GM23248 (cell line): ENCODE measurements at regions not wholly inside any gene's neighbourhood (a gene's known extent, or its start where the extent isn't known, plus 50 kb on each side); places are given as distances from the start of the nearest gene placed in this dataset.

Experiments used
- DNase-seq: peaks from one replicate; pipeline ENCODE4 v3.0.0-alpha.2; 2015
- H2AFZ ChIP-seq: fragments of 200-600 bp; sonication (generic); 2 replicates; pipeline ENCODE4 v1.6.1; 2016; ENCODE audit warnings: antibody characterized with exemption
- H3F3A ChIP-seq: fragments of 200-600 bp; sonication (generic); 2 replicates; pipeline ENCODE4 v1.6.1; 2016; ENCODE audit warnings: mild to moderate bottlenecking, antibody characterized with exemption, mixed run types; ENCODE audit not compliant: insufficient read depth
- H3K27ac ChIP-seq: fragments of 200-600 bp; sonication (generic); 2 replicates; pipeline ENCODE4 v1.5.1; 2016; ENCODE audit warnings: mild to moderate bottlenecking
- H3K27me3 ChIP-seq: fragments of 200-600 bp; sonication (generic); replicated peaks from 2 replicates; pipeline ENCODE4 v1.6.1; 2016; ENCODE audit warnings: mild to moderate bottlenecking; ENCODE audit not compliant: insufficient read depth
- H3K36me3 ChIP-seq: fragments of 200-600 bp; sonication (generic); 2 replicates; pipeline ENCODE4 v1.6.1; 2016; ENCODE audit warnings: low read depth, mild to moderate bottlenecking
- H3K4me1 ChIP-seq: fragments of 200-600 bp; sonication (generic); 2 replicates; pipeline ENCODE4 v1.6.1; 2016; ENCODE audit warnings: mild to moderate bottlenecking; ENCODE audit not compliant: insufficient read depth
- H3K4me2 ChIP-seq: fragments of 200-600 bp; sonication (generic); one replicate; pipeline ENCODE4 v1.6.1; 2016; ENCODE audit warnings: mild to moderate bottlenecking; ENCODE audit not compliant: unreplicated experiment
- H3K4me3 ChIP-seq: fragments of 200-600 bp; sonication (generic); 2 replicates; pipeline ENCODE4 v1.5.1; 2016; ENCODE audit warnings: mild to moderate bottlenecking
- H3K79me2 ChIP-seq: fragments of 200-600 bp; sonication (generic); 2 replicates; pipeline ENCODE4 v1.6.1; 2016; ENCODE audit warnings: mild to moderate bottlenecking; ENCODE audit not compliant: insufficient read depth
- H3K9ac ChIP-seq: fragments of 200-600 bp; sonication (generic); 2 replicates; pipeline ENCODE4 v1.6.1; 2016; ENCODE audit warnings: mild to moderate bottlenecking
- H3K9me2 ChIP-seq: fragments of 200-600 bp; sonication (generic); 2 replicates; pipeline ENCODE4 v1.6.1; 2016; ENCODE audit warnings: mixed run types, mild to moderate bottlenecking, moderate library complexity; ENCODE audit not compliant: insufficient read depth
- H3K9me3 ChIP-seq: fragments of 200-600 bp; sonication (generic); one replicate; pipeline ENCODE4 v1.6.1; 2017; ENCODE audit warnings: low read depth
- H4K20me1 ChIP-seq: fragments of 200-600 bp; sonication (generic); 2 replicates; pipeline ENCODE4 v1.6.0; 2016; ENCODE audit not compliant: insufficient read depth
- EZH2 ChIP-seq: fragments of 200-600 bp; sonication (generic); IDR thresholded peaks from 2 replicates; pipeline ENCODE4 v1.6.1; 2018; ENCODE audit warnings: antibody characterized with exemption, mild to moderate bottlenecking; ENCODE audit not compliant: insufficient read depth, poor library complexity, severe bottlenecking
- EZH2phosphoT487 ChIP-seq: fragments of 200-600 bp; sonication (generic); IDR thresholded peaks from 2 replicates; pipeline ENCODE4 v1.6.1; 2018; ENCODE audit warnings: antibody characterized with exemption, moderate library complexity, mild to moderate bottlenecking, low read depth; ENCODE audit not compliant: insufficient read depth
- WGBS, 2 experiments: methylation state at CpG; one replicate each; pipeline ENCODE4 v1.1.6; 2015 to 2017; ENCODE audit warnings: low lambda C conversion rate in 2 of 2, low coverage in 1 of 2; ENCODE audit errors: missing lambda C conversion rate in 2 of 2; 5-methylcytosine and 5-hydroxymethylcytosine counted together
- in situ Hi-C: fragments of 300-500 bp; cut with MboI; formaldehyde crosslinking; loops from 2 replicates; pipeline ENCODE4 v1.15.0; 2020

GRCh38 chr2:12001621-12002020, 255.2 kb downstream of the LPIN1 start:
- H3K4me2 ChIP-seq, result no peak overlapping the region
- no peak overlapping the region for H3K27ac ChIP-seq
- no peaks in the 10 kb centered on the region for H4K20me1 ChIP-seq
- no peak for TF ChIP-seq EZH2
- no peak for TF ChIP-seq EZH2phosphoT487
- in situ Hi-C loops, result no loop called here
- no peaks in the 10 kb centered on the region for H3K36me3 ChIP-seq
- H3K4me1 ChIP-seq, result peaks cover 10% of the 10 kb centered on the region
- H2AFZ ChIP-seq, result no peak overlapping the region
- WGBS, 2 experiments, result 43 to 64% methylated on average over 1 of the region's 1 CpG
- H3K9ac ChIP-seq, result no peak overlapping the region
- no peaks in the 10 kb centered on the region for H3K79me2 ChIP-seq
- no peaks in the 10 kb centered on the region for H3K9me3 ChIP-seq
- H3K9me2 ChIP-seq, result no peaks in the 10 kb centered on the region
- no peaks in the 10 kb centered on the region for H3F3A ChIP-seq
- DNase-seq, result no peak
- no peaks in the 10 kb centered on the region for H3K27me3 ChIP-seq
- no peak overlapping the region for H3K4me3 ChIP-seq

- no peak overlapping the region for H3K27ac ChIP-seq
- no peak for DNase-seq
- H3K36me3 ChIP-seq, result no peaks in the 10 kb centered on the region
- WGBS, 2 experiments, result 56 to 57% methylated on average over 3 of the region's 3 CpGs
- no peak overlapping the region for H2AFZ ChIP-seq
- H4K20me1 ChIP-seq, result no peaks in the 10 kb centered on the region
- H3K4me2 ChIP-seq, result no peak overlapping the region
- H3K9me2 ChIP-seq, result no peaks in the 10 kb centered on the region
- no peak overlapping the region for H3K4me3 ChIP-seq
- H3K4me1 ChIP-seq, result 0 out of 2 replicates have a peak, but pooled peaks cover 5% of the 10 kb centered on the region
- H3K27me3 ChIP-seq, result no peaks in the 10 kb centered on the region
- no peak overlapping the region for H3K9ac ChIP-seq
- no peaks in the 10 kb centered on the region for H3F3A ChIP-seq
- in situ Hi-C loops, result no loop called here
- TF ChIP-seq EZH2phosphoT487, result no peak
- TF ChIP-seq EZH2, result no peak
- no peaks in the 10 kb centered on the region for H3K79me2 ChIP-seq
- no peaks in the 10 kb centered on the region for H3K9me3 ChIP-seq
These were observed 255.8 kb downstream of the LPIN1 start for GRCh38 chr2:12002215-12002614.

- H4K20me1 ChIP-seq, result no peaks in the 10 kb centered on the region
- no peaks in the 10 kb centered on the region for H3K79me2 ChIP-seq
- H3K27ac ChIP-seq, result no peak overlapping the region
- no peaks in the 10 kb centered on the region for H3F3A ChIP-seq
- H3K4me3 ChIP-seq, result no peak overlapping the region
- H3K9me3 ChIP-seq, result no peaks in the 10 kb centered on the region
- 89 to 91% methylated on average over 6 of the region's 6 CpGs for WGBS, 2 experiments
- in situ Hi-C loops, result no loop called here
- no peak overlapping the region for H3K4me2 ChIP-seq
- TF ChIP-seq EZH2phosphoT487 (no peak), EZH2 (no peak)
- no peak overlapping the region for H2AFZ ChIP-seq
- DNase-seq, result no peak
- no peaks in the 10 kb centered on the region for H3K36me3 ChIP-seq
- H3K9ac ChIP-seq, result no peak overlapping the region
- no peaks in the 10 kb centered on the region for H3K9me2 ChIP-seq
- no peaks in the 10 kb centered on the region for H3K4me1 ChIP-seq
- H3K27me3 ChIP-seq, result no peaks in the 10 kb centered on the region
These were observed 258.3 kb downstream of the LPIN1 start for GRCh38 chr2:12004713-12005112.

DNA sequence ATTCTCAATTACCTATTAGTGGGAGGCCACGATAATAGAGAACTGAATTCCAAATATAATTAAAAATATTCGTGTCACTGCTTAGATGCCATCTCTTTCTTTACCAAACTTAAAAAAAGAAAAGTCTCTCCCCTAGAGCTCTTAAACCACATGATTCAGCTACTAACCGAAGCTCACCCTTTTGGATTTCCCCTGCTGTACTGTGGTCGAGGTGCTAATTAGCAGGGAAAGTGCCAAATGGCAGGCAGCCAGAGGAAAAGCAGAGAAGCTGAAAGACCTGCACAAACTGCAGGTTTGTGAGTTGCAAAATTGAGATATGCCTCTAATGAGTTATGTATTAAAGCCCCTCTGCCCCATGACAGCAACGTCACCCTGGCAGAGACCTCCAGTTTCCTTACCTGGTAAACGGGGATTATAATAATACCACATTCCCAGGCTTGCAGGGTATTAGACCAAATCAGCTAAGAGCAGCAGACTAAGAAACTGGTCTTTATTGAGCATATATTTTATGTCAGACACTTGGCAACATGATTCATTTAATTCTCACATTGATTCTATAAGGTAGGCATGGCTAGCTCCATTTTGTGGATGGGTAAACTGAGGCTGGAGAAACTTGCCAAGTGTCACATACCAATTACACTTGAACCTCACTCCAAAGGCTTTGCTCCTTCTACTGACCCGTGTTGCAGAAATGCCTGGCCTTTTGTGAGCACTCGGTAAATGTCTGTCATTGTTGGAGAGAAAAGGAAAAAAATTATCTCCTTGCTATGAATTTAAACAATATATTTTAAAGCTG, 259.7 kb downstream of the LPIN1 start:
- Histone ChIP-seq H3K36me3 (no peaks in the 10 kb centered on the region), H3K4me1 (no peaks in the 10 kb centered on the region), H3K27ac (no peak overlapping the region), H3K4me2 (no peak overlapping the region), H3K27me3 (0 out of 2 replicates have a peak, but pooled peaks cover 6% of the 10 kb centered on the region), H3F3A (no peaks in the 10 kb centered on the region), H2AFZ (no peak overlapping the region), H4K20me1 (no peaks in the 10 kb centered on the region), H3K9ac (no peak overlapping the region), H3K79me2 (no peaks in the 10 kb centered on the region), H3K9me3 (no peaks in the 10 kb centered on the region), H3K9me2 (no peaks in the 10 kb centered on the region), H3K4me3 (no peak overlapping the region)
- WGBS, 2 experiments, result 56 to 63% methylated on average over 8 of the region's 8 CpGs
- in situ Hi-C loops, result no loop called here
- DNase-seq, result no peak
- TF ChIP-seq EZH2 (no peak), EZH2phosphoT487 (no peak)
